Tibial nerve (tissue), 4 donors: ENCODE measurements at regions not wholly inside any gene's neighbourhood (a gene's known extent, or its start where the extent isn't known, plus 50 kb on each side); places are given as distances from the start of the nearest gene placed in this dataset.

Experiments
- EP300 ChIP-seq, 2 donors: sonication (generic); formaldehyde crosslinking; IDR thresholded peaks; one replicate each; pipeline ENCODE4 v1.6.1; 2017; ENCODE audit warnings: antibody characterized with exemption in 2 of 2, mild to moderate bottlenecking in 1 of 2
- POLR2A ChIP-seq, 2 donors: fragments of 450-650 bp; IDR thresholded peaks; one replicate each; pipeline ENCODE4 v1.6.1; 2017; ENCODE audit warnings: antibody characterized with exemption in 2 of 2, mild to moderate bottlenecking in 2 of 2, moderate library complexity in 2 of 2
- TF ChIP-seq, protein P1 (sequence below), 5 experiments: fragments of 200-600 bp in 3 of 5; fragments of 450-650 bp in 2 of 5; sonication (generic) in 3 of 5; IDR thresholded peaks; one replicate each; pipeline ENCODE4 v1.5.1; 2016 to 2019; ENCODE audit warnings: antibody characterized with exemption in 5 of 5, mild to moderate bottlenecking in 3 of 5, moderate library complexity in 2 of 5

- no peak for TF ChIP-seq POLR2A (IDR thresholded peaks at IDR 0.05)
- no peak for TF ChIP-seq EP300 (IDR thresholded peaks at IDR 0.05)
- TF ChIP-seq, protein P1, sequence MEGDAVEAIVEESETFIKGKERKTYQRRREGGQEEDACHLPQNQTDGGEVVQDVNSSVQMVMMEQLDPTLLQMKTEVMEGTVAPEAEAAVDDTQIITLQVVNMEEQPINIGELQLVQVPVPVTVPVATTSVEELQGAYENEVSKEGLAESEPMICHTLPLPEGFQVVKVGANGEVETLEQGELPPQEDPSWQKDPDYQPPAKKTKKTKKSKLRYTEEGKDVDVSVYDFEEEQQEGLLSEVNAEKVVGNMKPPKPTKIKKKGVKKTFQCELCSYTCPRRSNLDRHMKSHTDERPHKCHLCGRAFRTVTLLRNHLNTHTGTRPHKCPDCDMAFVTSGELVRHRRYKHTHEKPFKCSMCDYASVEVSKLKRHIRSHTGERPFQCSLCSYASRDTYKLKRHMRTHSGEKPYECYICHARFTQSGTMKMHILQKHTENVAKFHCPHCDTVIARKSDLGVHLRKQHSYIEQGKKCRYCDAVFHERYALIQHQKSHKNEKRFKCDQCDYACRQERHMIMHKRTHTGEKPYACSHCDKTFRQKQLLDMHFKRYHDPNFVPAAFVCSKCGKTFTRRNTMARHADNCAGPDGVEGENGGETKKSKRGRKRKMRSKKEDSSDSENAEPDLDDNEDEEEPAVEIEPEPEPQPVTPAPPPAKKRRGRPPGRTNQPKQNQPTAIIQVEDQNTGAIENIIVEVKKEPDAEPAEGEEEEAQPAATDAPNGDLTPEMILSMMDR (IDR thresholded peaks at IDR 0.05), result no peak
Measured at GRCh38 chr18:10135302-10135926, 221.6 kb downstream of the VAPA start.
